ENCODE measurements at regions not wholly inside any gene's neighbourhood (a gene's known extent, or its start where the extent isn't known, plus 50 kb on each side); places are given as distances from the start of the nearest gene placed in this dataset.

DNA sequence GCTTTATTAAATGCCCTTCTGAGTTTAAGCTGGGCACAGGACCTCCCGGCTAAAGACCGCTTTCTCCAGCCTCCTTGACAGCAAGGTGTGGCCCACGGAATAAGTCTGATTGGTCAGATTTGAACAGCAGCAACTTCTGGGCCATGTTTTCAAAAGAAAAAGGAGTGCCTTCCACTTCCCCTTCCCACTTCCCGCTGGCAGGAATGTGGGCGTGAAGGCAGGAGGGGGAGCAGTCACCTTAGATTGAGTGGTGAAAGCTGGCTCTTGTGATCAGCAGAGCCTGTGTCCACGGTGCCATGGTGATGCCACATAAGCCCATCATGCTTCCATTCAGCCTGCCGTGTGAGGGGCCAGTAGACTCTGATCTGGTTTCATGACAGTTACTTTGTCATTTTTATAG, 136.6 kb upstream of the GLI2 start:
- Histone ChIP-seq H3K36me3 (replicated peaks in 1 of 2; ENCODE audit: control insufficient read depth in 1 of 2, insufficient read depth in 2 of 2, low read length in 2 of 2) (no peaks in the 10 kb centered on the region), H2AFZ (ENCODE audit: low read length) (no peak overlapping the region), H3K4me3 (replicated peaks in 1 of 3; ENCODE audit: insufficient read depth in 1 of 3, low read depth in 2 of 3, low read length in 3 of 3) (no peak overlapping the region), H3K4me2 (ENCODE audit: low read depth, low read length) (no peak overlapping the region), H3K9ac (ENCODE audit: insufficient read depth, low read depth, low read length) (no peak overlapping the region), H3K79me2 (ENCODE audit: insufficient read depth, low read length) (no peaks in the 10 kb centered on the region), H4K20me1 (ENCODE audit: insufficient read depth, low read length) (peaks cover 5% of the 10 kb centered on the region; the same call in 1 of the 2 replicates), H3K27me3 (ENCODE audit: control insufficient read depth in 1 of 2, insufficient read depth in 2 of 2, low read length in 2 of 2) (peaks cover 8 to 90% of the 10 kb centered on the region in 2 experiments), H3K4me1 (ENCODE audit: insufficient read depth, low read length) (peaks cover 13% of the 10 kb centered on the region; the same call in 1 of the 2 replicates), H3K9me3 (ENCODE audit: low read length) (no peaks in the 10 kb centered on the region), H3K27ac (ENCODE audit: extremely low read length, insufficient read depth, low read length) (no peak overlapping the region)
- 33% methylated on average over 7 of the region's 7 CpGs for WGBS (ENCODE audit: low lambda C conversion rate)
- no peak for TF ChIP-seq ZNF251 (CRISPR knock-in tag; IDR thresholded peaks at IDR 0.05)
- CTCF ChIA-PET (ENCODE audit: low intra/inter-chr PET ratio, low total read pairs), result no interaction called here
- POLR2A ChIA-PET, result no interaction called here
- ATAC-seq, result no peak
- in situ Hi-C loops (cut with HindIII; ENCODE audit: extremely low pct_ligation_motif_present, low pct_unique_long_range_greater_than_20kb), result no loop called here
- no peak for DNase-seq (ENCODE audit: low spot score)
- BruUV-seq (replicated peaks), result no TSS peak
- FAIRE-seq, result no peak
- intact Hi-C loops (cut with micrococcal nuclease; ENCODE audit: unreplicated experiment), result no loop called here

DNA sequence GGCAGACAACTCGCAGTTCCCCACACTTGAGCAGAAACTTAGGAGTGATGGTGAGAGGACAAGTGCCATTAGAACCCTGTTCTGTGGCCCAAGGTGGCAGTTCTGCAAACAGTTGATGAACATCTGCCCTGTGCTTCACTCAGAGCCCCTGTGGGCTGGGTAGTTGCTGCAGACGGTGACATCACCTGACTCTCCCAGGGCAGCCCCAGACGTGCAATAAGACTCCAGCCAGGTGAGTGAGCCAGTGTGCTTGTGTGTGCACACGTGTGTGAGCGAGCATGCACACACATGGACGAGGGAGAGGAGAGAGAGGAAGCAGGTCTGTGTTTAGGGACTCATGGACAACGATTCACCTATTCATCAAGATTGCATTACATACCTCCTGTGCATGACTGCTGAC, 136.0 kb upstream of the GLI2 start:
- intact Hi-C loops (cut with micrococcal nuclease; ENCODE audit: unreplicated experiment), result no loop called here
- Histone ChIP-seq H4K20me1 (ENCODE audit: insufficient read depth, low read length) (peaks cover 5% of the 10 kb centered on the region; the same call in 1 of the 2 replicates), H3K9ac (ENCODE audit: insufficient read depth, low read depth, low read length) (no peak overlapping the region), H3K4me2 (ENCODE audit: low read depth, low read length) (no peak overlapping the region), H3K27ac (ENCODE audit: extremely low read length, insufficient read depth, low read length) (no peak overlapping the region), H3K4me3 (replicated peaks in 1 of 3; ENCODE audit: insufficient read depth in 1 of 3, low read depth in 2 of 3, low read length in 3 of 3) (no peak overlapping the region), H3K4me1 (ENCODE audit: insufficient read depth, low read length) (peaks cover 13% of the 10 kb centered on the region; the same call in 1 of the 2 replicates), H3K79me2 (ENCODE audit: insufficient read depth, low read length) (no peaks in the 10 kb centered on the region), H3K9me3 (ENCODE audit: low read length) (no peaks in the 10 kb centered on the region), H3K27me3 (ENCODE audit: control insufficient read depth in 1 of 2, insufficient read depth in 2 of 2, low read length in 2 of 2) (peaks cover 8 to 87% of the 10 kb centered on the region in 2 experiments), H3K36me3 (replicated peaks in 1 of 2; ENCODE audit: control insufficient read depth in 1 of 2, insufficient read depth in 2 of 2, low read length in 2 of 2) (no peaks in the 10 kb centered on the region), H2AFZ (ENCODE audit: low read length) (no peak overlapping the region)
- ATAC-seq (no peak), DNase-seq (ENCODE audit: low spot score) (no peak), FAIRE-seq (no peak)
- BruUV-seq (replicated peaks), result no TSS peak
- ChIA-PET CTCF (ENCODE audit: low intra/inter-chr PET ratio, low total read pairs) (no interaction called here), POLR2A (no interaction called here)
- in situ Hi-C loops (cut with HindIII; ENCODE audit: extremely low pct_ligation_motif_present, low pct_unique_long_range_greater_than_20kb), result no loop called here
- WGBS (ENCODE audit: low lambda C conversion rate), result 14% methylated on average over 7 of the region's 7 CpGs
- TF ChIP-seq, protein P1, sequence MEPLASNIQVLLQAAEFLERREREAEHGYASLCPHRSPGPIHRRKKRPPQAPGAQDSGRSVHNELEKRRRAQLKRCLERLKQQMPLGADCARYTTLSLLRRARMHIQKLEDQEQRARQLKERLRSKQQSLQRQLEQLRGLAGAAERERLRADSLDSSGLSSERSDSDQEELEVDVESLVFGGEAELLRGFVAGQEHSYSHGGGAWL (CRISPR knock-in tag; IDR thresholded peaks at IDR 0.05), result no peak
